GM23338 (cell line): ENCODE measurements at regions not wholly inside any gene's neighbourhood (a gene's known extent, or its start where the extent isn't known, plus 50 kb on each side); places are given as distances from the start of the nearest gene placed in this dataset.

Experiments used
- ATAC-seq: fragments of 200-7000 bp; cut with Tn5 transposase; 3 replicates; pipeline ENCODE4 v1.9.1; 2020
- DNase-seq: peaks from one replicate; pipeline ENCODE4 v3.0.0-alpha.2; 2015; ENCODE audit warnings: low spot score
- H2AFZ ChIP-seq: fragments of 200-600 bp; sonication (generic); 2 replicates; pipeline ENCODE4 v1.8.0; 2016; ENCODE audit warnings: antibody characterized with exemption, mild to moderate bottlenecking, moderate library complexity
- H3F3A ChIP-seq: fragments of 200-600 bp; sonication (generic); replicated peaks from 2 replicates; pipeline ENCODE4 v1.8.0; 2017; ENCODE audit warnings: antibody characterized with exemption, mixed run types, low read depth
- H3K27ac ChIP-seq: fragments of 200-600 bp; sonication (generic); 2 replicates; pipeline ENCODE4 v1.6.1; 2016; ENCODE audit warnings: low read depth
- H3K27me3 ChIP-seq: fragments of 200-600 bp; sonication (generic); 2 replicates; pipeline ENCODE4 v1.8.0; 2016; ENCODE audit warnings: mild to moderate bottlenecking, mixed run types, moderate library complexity; ENCODE audit not compliant: insufficient read depth
- H3K36me3 ChIP-seq: fragments of 200-600 bp; sonication (generic); 2 replicates; pipeline ENCODE4 v1.8.0; 2016; ENCODE audit warnings: mild to moderate bottlenecking; ENCODE audit not compliant: insufficient read depth
- H3K4me1 ChIP-seq: fragments of 200-600 bp; sonication (generic); 2 replicates; pipeline ENCODE4 v1.8.0; 2016; ENCODE audit warnings: mild to moderate bottlenecking, moderate library complexity; ENCODE audit not compliant: insufficient read depth
- H3K4me2 ChIP-seq: fragments of 200-600 bp; sonication (generic); 2 replicates; pipeline ENCODE4 v1.7.1; 2017; ENCODE audit warnings: mixed run types
- H3K4me3 ChIP-seq: fragments of 200-600 bp; sonication (generic); 2 replicates; pipeline ENCODE4 v1.6.1; 2016; ENCODE audit warnings: mixed run types
- H3K79me2 ChIP-seq: fragments of 200-600 bp; sonication (generic); replicated peaks from 2 replicates; pipeline ENCODE4 v1.8.0; 2017; ENCODE audit warnings: mild to moderate bottlenecking; ENCODE audit not compliant: insufficient read depth
- H3K9me2 ChIP-seq: fragments of 200-600 bp; sonication (generic); 2 replicates; pipeline ENCODE4 v1.8.0; 2017; ENCODE audit not compliant: insufficient read depth
- H4K20me1 ChIP-seq: fragments of 200-600 bp; sonication (generic); replicated peaks from 2 replicates; pipeline ENCODE4 v1.8.0; 2017; ENCODE audit warnings: mild to moderate bottlenecking; ENCODE audit not compliant: insufficient read depth
- H3K27ac Mint-ChIP-seq: 2 replicates; pipeline ENCODE4 v1.8.0; 2020; ENCODE audit warnings: inconsistent platforms, mild to moderate bottlenecking, moderate library complexity, mixed read lengths
- H3K27me3 Mint-ChIP-seq: 3 replicates; pipeline ENCODE4 v1.8.0; 2022; ENCODE audit warnings: low read depth, mild to moderate bottlenecking, moderate library complexity, mixed read lengths, inconsistent platforms; ENCODE audit not compliant: insufficient read depth, poor library complexity
- H3K36me3 Mint-ChIP-seq: 3 replicates; pipeline ENCODE4 v1.8.0; 2021; ENCODE audit warnings: low read depth, mild to moderate bottlenecking, inconsistent platforms, moderate library complexity, mixed read lengths
- H3K4me1 Mint-ChIP-seq: 3 replicates; pipeline ENCODE4 v1.8.0; 2020; ENCODE audit warnings: mild to moderate bottlenecking, inconsistent platforms, mixed read lengths
- H3K4me3 Mint-ChIP-seq: 3 replicates; pipeline ENCODE4 v1.8.0; 2021; ENCODE audit warnings: moderate library complexity, mild to moderate bottlenecking, inconsistent platforms, mixed read lengths
- H3K9me3 Mint-ChIP-seq: 3 replicates; pipeline ENCODE4 v1.8.0; 2020; ENCODE audit warnings: moderate library complexity, mild to moderate bottlenecking, inconsistent platforms, mixed read lengths
- CREB1 ChIP-seq: fragments of 250-450 bp; sonication (Bioruptor Pico); IDR thresholded peaks from 2 replicates; pipeline ENCODE4 v1.5.0; 2020; ENCODE audit warnings: low read depth, mild to moderate bottlenecking, moderate library complexity
- NANOG ChIP-seq: IDR thresholded peaks from 2 replicates; pipeline ENCODE4 v1.6.1; 2016; ENCODE audit warnings: antibody characterized with exemption, borderline replicate concordance
- STAT1 ChIP-seq: IDR thresholded peaks from one replicate; pipeline ENCODE4 v1.6.1; 2016; ENCODE audit warnings: antibody characterized with exemption; ENCODE audit not compliant: unreplicated experiment
- ZNF114 ChIP-seq: fragments of 250-450 bp; sonication (Bioruptor Pico); IDR thresholded peaks from 2 replicates; pipeline ENCODE4 v1.5.0; 2020; ENCODE audit warnings: mild to moderate bottlenecking, moderate library complexity
- ZNF331 ChIP-seq: fragments of 250-450 bp; sonication (Bioruptor Pico); IDR thresholded peaks from 2 replicates; pipeline ENCODE4 v1.5.0; 2020; ENCODE audit warnings: low read depth, mild to moderate bottlenecking, moderate library complexity
- TF ChIP-seq, protein P1 (sequence below): fragments of 250-450 bp; sonication (Bioruptor Pico); IDR thresholded peaks from 2 replicates; pipeline ENCODE4 v1.5.0; 2020; ENCODE audit warnings: mild to moderate bottlenecking, moderate library complexity
- TF ChIP-seq, protein P2 (sequence below): IDR thresholded peaks from one replicate; pipeline ENCODE4 v1.6.1; 2018; ENCODE audit warnings: antibody characterized with exemption; ENCODE audit not compliant: unreplicated experiment
- TF ChIP-seq, protein P3 (sequence below): IDR thresholded peaks from 2 replicates; pipeline ENCODE4 v1.6.1; 2016; ENCODE audit warnings: antibody characterized with exemption
- TF ChIP-seq, protein P4 (sequence below), 2 experiments: fragments of 200-600 bp in 1 of 2; sonication (generic) in 1 of 2; conservative IDR thresholded peaks; 2 replicates each; pipeline versions ENCODE4 v1.5.1 to v1.6.1; 2016 to 2017; ENCODE audit warnings: antibody characterized with exemption in 2 of 2, low read depth in 2 of 2, mild to moderate bottlenecking in 2 of 2, moderate library complexity in 1 of 2

DNA sequence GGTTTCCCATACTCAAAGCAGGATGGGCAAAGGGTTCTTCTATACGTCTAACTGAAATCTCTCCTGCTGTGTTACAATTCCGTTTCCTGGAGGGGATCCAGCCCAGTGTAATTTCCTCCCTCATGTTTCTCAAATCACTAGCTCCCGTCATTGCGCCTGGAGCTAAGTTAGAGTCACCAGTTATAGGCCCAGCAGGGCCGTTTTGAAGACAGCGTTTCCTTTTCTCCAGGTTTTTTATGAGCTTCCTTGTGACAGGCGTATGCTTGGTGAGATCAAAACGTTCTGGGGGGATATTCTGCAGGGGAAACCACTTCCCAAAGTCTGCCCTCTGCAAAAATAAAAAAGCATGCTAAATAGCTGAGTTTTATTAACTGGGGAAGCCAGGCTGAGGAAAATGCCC is 53.0 kb upstream of the WWC1 start:
- H3K4me3 ChIP-seq: no peak overlapping the region
- no peaks in the 10 kb centered on the region for H4K20me1 ChIP-seq
- Mint-ChIP-seq H3K4me1 (peaks cover 15% of the 10 kb centered on the region; the same call in 2 of the 3 replicates), H3K36me3 (no peaks in the 10 kb centered on the region), H3K9me3 (no peaks in the 10 kb centered on the region), H3K4me3 (no peak overlapping the region), H3K27me3 (peaks cover 12% of the 10 kb centered on the region), H3K27ac (no peak overlapping the region)
- H3K36me3 ChIP-seq: no peaks in the 10 kb centered on the region
- H3K4me1 ChIP-seq: no peaks in the 10 kb centered on the region
- H3K4me2 ChIP-seq: no peak overlapping the region
- H3K79me2 ChIP-seq: no peaks in the 10 kb centered on the region
- peaks cover 21% of the 10 kb centered on the region; the same call in 1 of the 2 replicates for H3K27me3 ChIP-seq
- H3F3A ChIP-seq: no peaks in the 10 kb centered on the region
- DNase-seq: no peak
- no peaks in the 10 kb centered on the region for H3K9me2 ChIP-seq
- H2AFZ ChIP-seq: no peak overlapping the region
- TF ChIP-seq, protein P1, sequence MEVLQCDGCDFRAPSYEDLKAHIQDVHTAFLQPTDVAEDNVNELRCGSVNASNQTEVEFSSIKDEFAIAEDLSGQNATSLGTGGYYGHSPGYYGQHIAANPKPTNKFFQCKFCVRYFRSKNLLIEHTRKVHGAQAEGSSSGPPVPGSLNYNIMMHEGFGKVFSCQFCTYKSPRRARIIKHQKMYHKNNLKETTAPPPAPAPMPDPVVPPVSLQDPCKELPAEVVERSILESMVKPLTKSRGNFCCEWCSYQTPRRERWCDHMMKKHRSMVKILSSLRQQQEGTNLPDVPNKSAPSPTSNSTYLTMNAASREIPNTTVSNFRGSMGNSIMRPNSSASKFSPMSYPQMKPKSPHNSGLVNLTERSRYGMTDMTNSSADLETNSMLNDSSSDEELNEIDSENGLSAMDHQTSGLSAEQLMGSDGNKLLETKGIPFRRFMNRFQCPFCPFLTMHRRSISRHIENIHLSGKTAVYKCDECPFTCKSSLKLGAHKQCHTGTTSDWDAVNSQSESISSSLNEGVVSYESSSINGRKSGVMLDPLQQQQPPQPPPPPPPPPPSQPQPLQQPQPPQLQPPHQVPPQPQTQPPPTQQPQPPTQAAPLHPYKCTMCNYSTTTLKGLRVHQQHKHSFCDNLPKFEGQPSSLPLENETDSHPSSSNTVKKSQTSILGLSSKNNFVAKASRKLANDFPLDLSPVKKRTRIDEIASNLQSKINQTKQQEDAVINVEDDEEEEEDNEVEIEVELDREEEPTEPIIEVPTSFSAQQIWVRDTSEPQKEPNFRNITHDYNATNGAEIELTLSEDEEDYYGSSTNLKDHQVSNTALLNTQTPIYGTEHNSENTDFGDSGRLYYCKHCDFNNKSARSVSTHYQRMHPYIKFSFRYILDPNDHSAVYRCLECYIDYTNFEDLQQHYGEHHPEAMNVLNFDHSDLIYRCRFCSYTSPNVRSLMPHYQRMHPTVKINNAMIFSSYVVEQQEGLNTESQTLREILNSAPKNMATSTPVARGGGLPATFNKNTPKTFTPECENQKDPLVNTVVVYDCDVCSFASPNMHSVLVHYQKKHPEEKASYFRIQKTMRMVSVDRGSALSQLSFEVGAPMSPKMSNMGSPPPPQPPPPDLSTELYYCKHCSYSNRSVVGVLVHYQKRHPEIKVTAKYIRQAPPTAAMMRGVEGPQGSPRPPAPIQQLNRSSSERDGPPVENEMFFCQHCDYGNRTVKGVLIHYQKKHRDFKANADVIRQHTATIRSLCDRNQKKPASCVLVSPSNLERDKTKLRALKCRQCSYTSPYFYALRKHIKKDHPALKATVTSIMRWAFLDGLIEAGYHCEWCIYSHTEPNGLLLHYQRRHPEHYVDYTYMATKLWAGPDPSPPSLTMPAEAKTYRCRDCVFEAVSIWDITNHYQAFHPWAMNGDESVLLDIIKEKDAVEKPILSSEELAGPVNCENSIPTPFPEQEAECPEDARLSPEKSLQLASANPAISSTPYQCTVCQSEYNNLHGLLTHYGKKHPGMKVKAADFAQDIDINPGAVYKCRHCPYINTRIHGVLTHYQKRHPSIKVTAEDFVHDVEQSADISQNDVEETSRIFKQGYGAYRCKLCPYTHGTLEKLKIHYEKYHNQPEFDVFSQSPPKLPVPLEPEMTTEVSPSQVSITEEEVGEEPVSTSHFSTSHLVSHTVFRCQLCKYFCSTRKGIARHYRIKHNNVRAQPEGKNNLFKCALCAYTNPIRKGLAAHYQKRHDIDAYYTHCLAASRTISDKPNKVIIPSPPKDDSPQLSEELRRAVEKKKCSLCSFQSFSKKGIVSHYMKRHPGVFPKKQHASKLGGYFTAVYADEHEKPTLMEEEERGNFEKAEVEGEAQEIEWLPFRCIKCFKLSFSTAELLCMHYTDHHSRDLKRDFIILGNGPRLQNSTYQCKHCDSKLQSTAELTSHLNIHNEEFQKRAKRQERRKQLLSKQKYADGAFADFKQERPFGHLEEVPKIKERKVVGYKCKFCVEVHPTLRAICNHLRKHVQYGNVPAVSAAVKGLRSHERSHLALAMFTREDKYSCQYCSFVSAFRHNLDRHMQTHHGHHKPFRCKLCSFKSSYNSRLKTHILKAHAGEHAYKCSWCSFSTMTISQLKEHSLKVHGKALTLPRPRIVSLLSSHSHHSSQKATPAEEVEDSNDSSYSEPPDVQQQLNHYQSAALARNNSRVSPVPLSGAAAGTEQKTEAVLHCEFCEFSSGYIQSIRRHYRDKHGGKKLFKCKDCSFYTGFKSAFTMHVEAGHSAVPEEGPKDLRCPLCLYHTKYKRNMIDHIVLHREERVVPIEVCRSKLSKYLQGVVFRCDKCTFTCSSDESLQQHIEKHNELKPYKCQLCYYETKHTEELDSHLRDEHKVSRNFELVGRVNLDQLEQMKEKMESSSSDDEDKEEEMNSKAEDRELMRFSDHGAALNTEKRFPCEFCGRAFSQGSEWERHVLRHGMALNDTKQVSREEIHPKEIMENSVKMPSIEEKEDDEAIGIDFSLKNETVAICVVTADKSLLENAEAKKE: no peak
- TF ChIP-seq ZNF331 (CRISPR knock-in tag): no peak
- TF ChIP-seq STAT1: no peak
- TF ChIP-seq, protein P2, sequence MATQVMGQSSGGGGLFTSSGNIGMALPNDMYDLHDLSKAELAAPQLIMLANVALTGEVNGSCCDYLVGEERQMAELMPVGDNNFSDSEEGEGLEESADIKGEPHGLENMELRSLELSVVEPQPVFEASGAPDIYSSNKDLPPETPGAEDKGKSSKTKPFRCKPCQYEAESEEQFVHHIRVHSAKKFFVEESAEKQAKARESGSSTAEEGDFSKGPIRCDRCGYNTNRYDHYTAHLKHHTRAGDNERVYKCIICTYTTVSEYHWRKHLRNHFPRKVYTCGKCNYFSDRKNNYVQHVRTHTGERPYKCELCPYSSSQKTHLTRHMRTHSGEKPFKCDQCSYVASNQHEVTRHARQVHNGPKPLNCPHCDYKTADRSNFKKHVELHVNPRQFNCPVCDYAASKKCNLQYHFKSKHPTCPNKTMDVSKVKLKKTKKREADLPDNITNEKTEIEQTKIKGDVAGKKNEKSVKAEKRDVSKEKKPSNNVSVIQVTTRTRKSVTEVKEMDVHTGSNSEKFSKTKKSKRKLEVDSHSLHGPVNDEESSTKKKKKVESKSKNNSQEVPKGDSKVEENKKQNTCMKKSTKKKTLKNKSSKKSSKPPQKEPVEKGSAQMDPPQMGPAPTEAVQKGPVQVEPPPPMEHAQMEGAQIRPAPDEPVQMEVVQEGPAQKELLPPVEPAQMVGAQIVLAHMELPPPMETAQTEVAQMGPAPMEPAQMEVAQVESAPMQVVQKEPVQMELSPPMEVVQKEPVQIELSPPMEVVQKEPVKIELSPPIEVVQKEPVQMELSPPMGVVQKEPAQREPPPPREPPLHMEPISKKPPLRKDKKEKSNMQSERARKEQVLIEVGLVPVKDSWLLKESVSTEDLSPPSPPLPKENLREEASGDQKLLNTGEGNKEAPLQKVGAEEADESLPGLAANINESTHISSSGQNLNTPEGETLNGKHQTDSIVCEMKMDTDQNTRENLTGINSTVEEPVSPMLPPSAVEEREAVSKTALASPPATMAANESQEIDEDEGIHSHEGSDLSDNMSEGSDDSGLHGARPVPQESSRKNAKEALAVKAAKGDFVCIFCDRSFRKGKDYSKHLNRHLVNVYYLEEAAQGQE: no peak
- TF ChIP-seq CREB1 (CRISPR knock-in tag): no peak
- no peak for TF ChIP-seq ZNF114 (CRISPR knock-in tag)
- TF ChIP-seq, protein P3, sequence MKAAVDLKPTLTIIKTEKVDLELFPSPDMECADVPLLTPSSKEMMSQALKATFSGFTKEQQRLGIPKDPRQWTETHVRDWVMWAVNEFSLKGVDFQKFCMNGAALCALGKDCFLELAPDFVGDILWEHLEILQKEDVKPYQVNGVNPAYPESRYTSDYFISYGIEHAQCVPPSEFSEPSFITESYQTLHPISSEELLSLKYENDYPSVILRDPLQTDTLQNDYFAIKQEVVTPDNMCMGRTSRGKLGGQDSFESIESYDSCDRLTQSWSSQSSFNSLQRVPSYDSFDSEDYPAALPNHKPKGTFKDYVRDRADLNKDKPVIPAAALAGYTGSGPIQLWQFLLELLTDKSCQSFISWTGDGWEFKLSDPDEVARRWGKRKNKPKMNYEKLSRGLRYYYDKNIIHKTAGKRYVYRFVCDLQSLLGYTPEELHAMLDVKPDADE: no peak
- TF ChIP-seq, protein P4, sequence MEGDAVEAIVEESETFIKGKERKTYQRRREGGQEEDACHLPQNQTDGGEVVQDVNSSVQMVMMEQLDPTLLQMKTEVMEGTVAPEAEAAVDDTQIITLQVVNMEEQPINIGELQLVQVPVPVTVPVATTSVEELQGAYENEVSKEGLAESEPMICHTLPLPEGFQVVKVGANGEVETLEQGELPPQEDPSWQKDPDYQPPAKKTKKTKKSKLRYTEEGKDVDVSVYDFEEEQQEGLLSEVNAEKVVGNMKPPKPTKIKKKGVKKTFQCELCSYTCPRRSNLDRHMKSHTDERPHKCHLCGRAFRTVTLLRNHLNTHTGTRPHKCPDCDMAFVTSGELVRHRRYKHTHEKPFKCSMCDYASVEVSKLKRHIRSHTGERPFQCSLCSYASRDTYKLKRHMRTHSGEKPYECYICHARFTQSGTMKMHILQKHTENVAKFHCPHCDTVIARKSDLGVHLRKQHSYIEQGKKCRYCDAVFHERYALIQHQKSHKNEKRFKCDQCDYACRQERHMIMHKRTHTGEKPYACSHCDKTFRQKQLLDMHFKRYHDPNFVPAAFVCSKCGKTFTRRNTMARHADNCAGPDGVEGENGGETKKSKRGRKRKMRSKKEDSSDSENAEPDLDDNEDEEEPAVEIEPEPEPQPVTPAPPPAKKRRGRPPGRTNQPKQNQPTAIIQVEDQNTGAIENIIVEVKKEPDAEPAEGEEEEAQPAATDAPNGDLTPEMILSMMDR (conservative IDR thresholded peaks at IDR 0.05; ENCODE audit: low read depth in 2 of 2): no peak
- no peak for TF ChIP-seq NANOG
- ATAC-seq: no peak
- H3K27ac ChIP-seq: no peak overlapping the region
